Fibroblast of lung (primary cell): ENCODE measurements at regions not wholly inside any gene's neighbourhood (a gene's known extent, or its start where the extent isn't known, plus 50 kb on each side); places are given as distances from the start of the nearest gene placed in this dataset.

Experiments used
- CTCF ChIP-seq, 2 donors: IDR thresholded peaks in 1 of 2; conservative IDR thresholded peaks in 1 of 2; 1 replicate in 1 of 2; 2 replicates in 1 of 2; pipeline ENCODE4 v1.5.1; 2011 to 2012; ENCODE audit warnings: low read length in 2 of 2, control low read depth in 1 of 2, inconsistent platforms in 1 of 2, low read depth in 1 of 2, mild to moderate bottlenecking in 1 of 2
- EZH2 ChIP-seq: IDR thresholded peaks from 2 replicates; pipeline ENCODE4 v1.5.1; 2012; ENCODE audit warnings: low read length, control low read depth, mild to moderate bottlenecking; ENCODE audit errors: missing control alignments

DNA sequence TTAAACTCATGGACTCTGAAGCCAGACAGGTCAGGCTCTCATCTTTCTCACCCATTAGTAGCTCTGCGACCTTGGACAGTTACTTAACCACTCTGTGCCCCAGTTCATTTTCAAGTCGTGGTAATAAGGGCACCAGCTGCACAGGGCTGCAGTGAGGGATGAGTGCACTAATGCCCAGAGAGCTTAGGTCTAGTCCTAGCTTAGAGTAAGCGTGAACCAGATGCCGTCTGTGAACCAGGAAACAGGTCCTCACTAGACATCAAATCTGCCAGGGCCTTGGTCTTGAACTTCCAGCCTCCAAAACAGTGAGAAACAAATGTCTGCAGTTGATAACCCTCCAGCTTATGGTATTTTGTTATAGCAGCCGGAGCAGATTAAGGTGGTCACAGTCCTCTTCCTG is 222.4 kb upstream of the PFKP start:
- TF ChIP-seq CTCF (conservative IDR thresholded peaks at IDR 0.05 in 1 of 2, IDR thresholded peaks at IDR 0.05 in 1 of 2; ENCODE audit: low read depth in 1 of 2, low read length in 2 of 2) = no peak
- no peak for TF ChIP-seq EZH2
